ENCODE measurements at regions not wholly inside any gene's neighbourhood (a gene's known extent, or its start where the extent isn't known, plus 50 kb on each side); places are given as distances from the start of the nearest gene placed in this dataset.

- no peaks in the 10 kb centered on the region for H3K9me2 ChIP-seq
- no peak overlapping the region for H3K27ac ChIP-seq (ENCODE audit: low read depth in 2 of 2, low read length in 1 of 2)
- H3K79me2 ChIP-seq (ENCODE audit: insufficient read depth), result no peaks in the 10 kb centered on the region
- WGBS (ENCODE audit: low lambda C conversion rate), result 34% methylated on average over 2 of the region's 3 CpGs
- H3K4me1 ChIP-seq (ENCODE audit: control insufficient read depth in 1 of 2, insufficient read depth in 2 of 2, low read depth in 1 of 2, low read length in 1 of 2), result no peaks in the 10 kb centered on the region
- POLR2A ChIA-PET, result no interaction called here
- no peaks in the 10 kb centered on the region for H4K20me1 ChIP-seq (ENCODE audit: insufficient read depth)
- no peaks in the 10 kb centered on the region for H3K36me3 ChIP-seq (replicated peaks in 1 of 2; ENCODE audit: control insufficient read depth in 1 of 2, insufficient read depth in 2 of 2, low read length in 1 of 2)
- no peak overlapping the region for H3K4me3 ChIP-seq (ENCODE audit: low read depth in 2 of 2, low read length in 1 of 2)
- H3K9ac ChIP-seq, result no peak overlapping the region
- H3K4me2 ChIP-seq, result no peak overlapping the region
- no peak overlapping the region for H2AFZ ChIP-seq (ENCODE audit: low read depth)
- no peaks in the 10 kb centered on the region for H3K9me3 ChIP-seq
- TF ChIP-seq SMC3 (IDR thresholded peaks at IDR 0.05; ENCODE audit: low read depth, low read length) (peak; percentile 12; the same call in 1 of the 2 replicates), RAD21 (IDR thresholded peaks at IDR 0.05; ENCODE audit: low read length) (peak; percentile 62), YY1 (IDR thresholded peaks at IDR 0.05; ENCODE audit: low read depth) (no peak)
- CTCF ChIA-PET, result interaction anchor here (0.6 kb wide), 1 partner anchor 454 kb away, joined by 3 read pairs; no protein-coding TSS in a partner anchor
- no peaks in the 10 kb centered on the region for H3F3A ChIP-seq (replicated peaks; ENCODE audit: insufficient read depth)
- no peak for DNase-seq
- no peaks in the 10 kb centered on the region for H3K27me3 ChIP-seq (ENCODE audit: insufficient read depth)
Measured at GRCh38 chr13:71067165-71067815, 799.7 kb downstream of the DACH1 start.

- H3K4me1 ChIP-seq (ENCODE audit: control insufficient read depth in 1 of 2, insufficient read depth in 2 of 2, low read depth in 1 of 2, low read length in 1 of 2), result no peaks in the 10 kb centered on the region
- no peaks in the 10 kb centered on the region for H3K9me3 ChIP-seq
- CTCF ChIA-PET, result interaction anchor here (0.7 kb wide), 1 partner anchor 21 kb away, joined by 3 read pairs; no protein-coding TSS in a partner anchor
- no peak overlapping the region for H3K9ac ChIP-seq
- no peaks in the 10 kb centered on the region for H3K9me2 ChIP-seq
- no peak for DNase-seq
- H3K4me3 ChIP-seq (ENCODE audit: low read depth in 2 of 2, low read length in 1 of 2), result no peak overlapping the region
- no peak overlapping the region for H2AFZ ChIP-seq (ENCODE audit: low read depth)
- no peaks in the 10 kb centered on the region for H4K20me1 ChIP-seq (ENCODE audit: insufficient read depth)
- H3K4me2 ChIP-seq, result no peak overlapping the region
- 53% methylated on average over 4 of the region's 4 CpGs for WGBS (ENCODE audit: low lambda C conversion rate)
- TF ChIP-seq RAD21 (IDR thresholded peaks at IDR 0.05; ENCODE audit: low read length) (no peak), REST (IDR thresholded peaks at IDR 0.05; ENCODE audit: low read depth, low read length) (no peak), MEF2A (IDR thresholded peaks at IDR 0.05; ENCODE audit: borderline replicate concordance, low read depth) (no peak), POLR2AphosphoS5 (IDR thresholded peaks at IDR 0.05; ENCODE audit: low read depth, low read length) (no peak), EP300 (IDR thresholded peaks at IDR 0.05; ENCODE audit: borderline replicate concordance in 1 of 2, low read depth in 1 of 2, low read length in 1 of 2) (no peak), MXI1 (IDR thresholded peaks at IDR 0.05; ENCODE audit: low read depth, low read length) (no peak)
- POLR2A ChIA-PET, result no interaction called here
- no peaks in the 10 kb centered on the region for H3F3A ChIP-seq (replicated peaks; ENCODE audit: insufficient read depth)
- H3K36me3 ChIP-seq (replicated peaks in 1 of 2; ENCODE audit: control insufficient read depth in 1 of 2, insufficient read depth in 2 of 2, low read length in 1 of 2), result no peaks in the 10 kb centered on the region
- H3K79me2 ChIP-seq (ENCODE audit: insufficient read depth), result no peaks in the 10 kb centered on the region
- H3K27ac ChIP-seq (ENCODE audit: low read depth in 2 of 2, low read length in 1 of 2), result no peak overlapping the region
- no peaks in the 10 kb centered on the region for H3K27me3 ChIP-seq (ENCODE audit: insufficient read depth)
Measured at GRCh38 chr13:71056581-71056980, 810.4 kb downstream of the DACH1 start.
